ENCODE measurements at regions not wholly inside any gene's neighbourhood (a gene's known extent, or its start where the extent isn't known, plus 50 kb on each side); places are given as distances from the start of the nearest gene placed in this dataset.
A peak's percentile ranks its signal among the peaks of the same experiment; 100 is the strongest.

DNA sequence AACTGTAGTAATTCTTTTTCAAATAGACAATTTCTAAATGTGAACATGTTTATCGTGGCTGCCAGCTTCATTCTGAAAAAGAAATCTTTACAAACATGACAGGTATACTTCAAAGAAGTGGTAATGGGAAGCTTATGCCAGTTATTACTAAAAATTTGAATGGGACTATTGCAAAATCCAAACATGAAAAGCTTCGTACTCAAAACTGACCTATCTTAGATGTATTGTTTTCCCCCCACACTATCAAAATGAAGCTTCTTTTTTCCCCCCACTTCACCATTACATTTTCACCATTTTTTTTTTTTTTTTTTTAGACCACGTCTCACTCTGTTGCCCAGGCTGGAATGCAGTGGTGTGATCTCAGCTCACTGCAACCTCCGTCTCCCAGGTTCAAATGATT, 50.4 kb upstream of the SERTAD2 start:
- DNase-seq = no peak

DNA sequence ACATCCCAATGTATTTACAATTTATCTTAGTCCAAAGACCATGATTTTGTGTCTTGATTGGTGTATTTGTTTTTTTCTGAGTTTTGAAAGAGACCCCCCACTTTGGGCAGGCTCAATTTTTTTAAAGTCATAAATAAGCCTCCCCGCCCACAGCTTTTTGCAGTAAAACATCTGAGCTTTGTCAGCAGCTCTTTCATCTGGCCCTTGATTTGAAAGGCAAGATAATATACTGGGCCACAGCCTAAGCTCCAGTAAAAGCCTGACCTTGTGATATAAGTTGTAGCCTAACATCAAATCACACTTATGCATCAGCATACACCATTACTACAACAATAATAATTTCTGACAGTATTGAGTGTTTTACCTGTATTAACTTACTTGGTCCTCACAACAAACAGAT, 51.3 kb upstream of the SERTAD2 start:
- DNase-seq = no peak

DNA sequence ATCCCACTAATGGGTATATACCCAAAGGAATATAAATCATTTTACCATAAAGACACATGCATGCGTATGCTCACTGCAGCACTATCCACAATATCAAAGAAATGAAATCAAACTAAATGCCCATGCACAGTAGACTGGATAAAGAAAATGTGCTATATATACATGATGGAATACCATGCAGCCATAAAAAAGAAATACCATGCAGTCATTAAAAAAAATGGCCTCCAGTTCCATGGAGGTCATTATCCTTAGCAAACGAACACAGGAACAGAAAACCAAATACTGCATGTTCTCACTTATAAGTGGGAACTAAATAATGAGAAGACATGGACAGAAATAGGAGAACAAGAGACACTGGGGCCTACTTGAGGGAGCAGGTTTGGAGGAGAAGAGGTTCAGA, 53.6 kb upstream of the SERTAD2 start:
- DNase-seq = no peak

DNA sequence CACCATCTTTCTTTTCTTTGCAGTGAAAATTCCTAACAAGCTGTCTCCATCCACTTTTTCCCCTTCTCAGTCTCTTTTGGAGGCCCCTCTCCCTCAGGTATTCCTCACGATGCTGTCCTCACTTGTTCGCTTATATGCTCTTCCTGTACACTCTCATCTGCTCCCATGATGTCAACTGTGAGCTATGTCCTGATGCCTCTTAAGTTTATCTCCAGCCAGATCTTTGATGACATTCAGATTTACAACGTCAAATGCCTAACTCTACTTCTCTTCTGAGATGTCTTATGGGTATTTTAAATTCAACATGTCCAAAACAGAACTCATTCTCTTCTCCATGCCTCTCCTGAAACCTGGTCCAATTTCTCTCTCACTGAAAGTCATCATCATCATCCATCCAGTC, 55.1 kb upstream of the SERTAD2 start:
- no peak for DNase-seq

DNA sequence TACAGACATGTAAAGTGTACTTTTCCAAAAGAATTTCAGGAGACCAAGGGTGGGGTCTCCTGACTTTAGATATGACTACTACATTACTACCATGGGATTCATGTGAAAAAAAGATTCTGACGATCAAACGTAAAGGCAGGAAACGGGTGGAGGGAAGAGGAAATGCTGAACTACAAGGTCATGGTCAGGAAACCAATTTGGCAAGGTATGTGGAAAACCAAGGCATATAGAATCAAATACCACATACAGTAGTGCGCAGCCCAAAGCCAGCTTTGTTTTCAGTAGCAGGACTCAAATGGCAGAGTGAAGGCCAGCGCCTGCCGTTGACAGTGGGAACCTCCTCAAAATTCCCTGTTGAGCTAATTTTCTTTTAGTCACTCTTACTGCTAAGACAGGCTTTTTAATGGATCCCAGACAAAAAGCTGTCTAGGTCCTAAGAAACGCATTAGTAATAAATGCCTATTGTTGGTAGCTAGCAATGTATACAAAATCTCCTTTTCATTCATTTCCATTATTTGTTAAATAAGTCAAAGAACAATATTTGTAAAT, 57.6 kb upstream of the SERTAD2 start:
- no peak for DNase-seq

DNA sequence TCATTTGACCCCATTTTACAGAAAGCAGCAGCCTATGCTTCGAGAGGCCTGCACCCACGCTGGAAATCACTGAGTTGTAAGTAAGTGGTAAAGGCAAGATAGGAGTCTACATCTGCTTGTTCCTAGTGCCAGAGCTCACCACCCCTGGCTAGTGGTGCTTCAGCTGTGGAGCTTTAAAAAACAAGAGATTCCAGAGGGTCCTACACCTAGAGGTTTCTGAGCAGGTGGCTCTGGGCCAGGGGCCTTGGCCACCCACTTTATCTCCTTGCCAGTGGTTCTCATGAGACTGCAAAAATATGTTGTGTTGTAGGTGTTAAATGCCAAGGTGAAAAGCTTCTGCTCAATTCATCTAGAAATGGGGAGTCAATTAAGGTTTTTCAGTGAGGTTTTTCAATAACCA, 60.0 kb upstream of the SERTAD2 start:
- no peak for DNase-seq

DNA sequence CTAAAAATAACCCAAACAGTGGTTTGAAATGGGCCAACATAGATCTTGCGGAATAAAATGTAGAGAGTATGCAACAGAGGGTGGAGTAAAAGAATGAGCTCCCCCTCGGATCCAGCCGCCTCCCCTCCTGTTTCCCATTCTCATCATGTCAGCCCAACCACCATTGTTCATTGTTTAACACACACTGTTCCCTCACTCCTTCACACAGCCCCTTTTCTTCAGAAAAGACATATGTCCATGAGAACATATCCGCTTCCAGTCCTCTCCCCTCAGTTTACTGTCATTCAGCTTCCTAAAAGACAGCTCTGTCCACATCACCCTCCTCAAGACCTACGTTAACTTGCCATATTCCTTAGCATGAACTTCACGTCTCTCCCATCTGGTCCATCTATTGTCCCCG, 62.9 kb upstream of the SERTAD2 start:
- peak in 1 of 2 donors; percentile 14 for DNase-seq

DNA sequence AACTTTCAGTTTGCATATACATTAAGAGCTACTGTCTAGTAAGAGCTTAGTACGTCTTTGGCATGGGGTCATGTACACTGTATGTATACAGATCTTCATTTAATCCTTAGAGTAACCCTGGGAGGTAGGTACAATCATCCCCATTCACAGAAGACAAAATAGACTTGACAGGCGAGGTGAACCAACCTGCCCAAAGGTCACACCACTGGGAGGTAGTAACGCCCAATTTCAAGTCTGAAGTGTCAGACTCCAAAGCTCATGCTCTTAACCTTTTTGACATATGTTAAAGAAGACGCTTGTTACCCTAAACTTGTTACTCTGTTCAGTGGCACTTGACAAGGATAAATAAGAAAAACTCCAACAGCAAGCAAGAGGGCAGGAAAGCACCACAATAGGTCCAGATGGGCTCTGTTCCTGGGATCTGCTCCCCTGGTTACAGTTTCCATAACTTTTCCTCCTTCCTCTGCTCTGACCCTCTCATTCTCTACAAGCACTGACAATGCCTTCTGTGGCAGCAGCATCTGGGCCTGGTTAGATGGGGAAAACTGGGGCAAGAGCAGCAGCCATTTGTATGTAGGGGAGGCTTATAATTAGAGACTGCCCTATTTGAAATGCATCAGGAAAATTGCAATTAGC, 64.7 kb upstream of the SERTAD2 start:
- DNase-seq = no peak

DNA sequence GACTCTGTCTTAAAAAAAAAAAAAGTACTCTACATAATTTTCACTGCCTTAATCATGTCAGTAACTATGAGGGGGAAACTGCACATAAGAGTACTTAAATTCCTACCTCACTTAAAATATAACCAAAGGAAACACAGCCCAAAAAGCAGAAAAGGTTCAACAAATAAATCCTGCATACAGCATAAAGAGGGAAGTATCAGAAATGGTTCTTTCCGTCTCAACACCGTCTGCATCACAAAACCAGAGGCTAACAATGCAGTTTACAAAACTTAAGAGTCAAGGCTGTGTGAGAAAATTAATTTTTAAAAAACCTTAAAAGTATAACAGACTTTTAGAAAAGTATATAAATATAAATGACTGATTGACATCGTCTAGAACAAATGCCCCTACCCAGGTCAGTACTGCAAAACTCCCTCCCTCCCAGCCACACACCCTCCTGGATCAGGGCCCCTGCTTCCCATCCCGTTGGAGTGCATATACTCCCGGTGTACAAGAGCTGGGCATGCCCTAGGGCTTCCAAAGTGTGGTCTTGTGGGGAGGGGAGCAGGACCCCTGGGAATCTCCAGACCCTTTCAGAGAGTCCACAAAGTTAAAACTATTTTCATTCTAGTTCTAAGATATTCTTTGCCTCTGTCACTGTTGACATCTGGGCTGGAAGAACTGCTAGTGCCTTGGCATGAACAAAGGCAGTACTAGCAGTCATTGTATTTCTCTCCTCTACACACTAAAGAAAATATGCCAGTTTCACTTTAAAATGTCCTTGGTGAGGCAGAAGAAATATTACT, 67.0 kb upstream of the SERTAD2 start:
- peak in 1 of 2 donors; percentile 6 for DNase-seq

DNA sequence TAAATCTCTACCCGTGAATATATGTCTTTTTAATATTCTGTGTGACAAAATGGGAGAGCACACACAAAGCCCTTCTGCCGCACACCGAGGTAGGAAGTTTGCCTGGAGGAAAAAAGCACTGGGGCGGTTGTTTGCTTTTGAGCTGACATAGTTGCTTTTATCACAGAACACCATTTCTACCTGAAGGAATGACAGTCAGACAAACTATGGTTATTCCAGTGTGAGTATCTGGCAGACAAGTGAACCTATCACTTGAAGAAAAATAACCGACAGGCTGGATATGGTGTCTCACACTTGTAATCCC, 67.6 kb upstream of the SERTAD2 start:
- DNase-seq = no peak

DNA sequence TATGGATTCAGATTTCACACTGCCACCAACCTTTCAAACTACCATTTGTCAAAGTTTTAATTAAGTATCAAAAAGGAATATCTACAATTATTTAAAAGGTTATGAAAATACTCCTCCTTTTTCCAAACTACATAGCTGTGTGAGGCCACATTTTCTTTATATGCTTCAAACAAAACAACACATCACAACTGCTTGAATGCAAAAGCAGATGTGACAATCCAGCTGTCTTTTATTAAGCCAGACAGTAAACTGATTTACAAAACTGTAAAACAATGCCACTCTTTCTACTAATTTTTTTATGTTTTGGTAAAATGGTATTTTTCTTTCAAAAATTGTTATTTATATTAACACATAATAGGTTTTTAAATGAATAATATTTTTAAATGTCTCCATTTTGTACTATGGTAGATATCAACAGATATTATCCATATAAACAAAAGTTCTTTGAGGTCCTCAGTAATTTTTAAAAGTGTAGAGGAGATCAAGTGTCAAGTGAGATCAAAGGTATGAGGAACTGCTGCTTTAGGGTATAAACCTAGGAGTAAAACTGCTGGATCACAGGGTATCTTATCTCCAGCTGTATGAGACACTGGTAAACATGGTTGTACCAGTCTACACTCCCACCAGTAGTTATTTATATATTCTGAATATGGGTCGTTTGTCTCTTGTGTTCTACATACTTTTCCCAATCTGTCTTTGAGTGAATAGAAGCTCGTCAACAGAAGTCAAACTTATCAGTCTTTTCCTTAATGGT, 68.8 kb upstream of the SERTAD2 start:
- DNase-seq = no peak

DNA sequence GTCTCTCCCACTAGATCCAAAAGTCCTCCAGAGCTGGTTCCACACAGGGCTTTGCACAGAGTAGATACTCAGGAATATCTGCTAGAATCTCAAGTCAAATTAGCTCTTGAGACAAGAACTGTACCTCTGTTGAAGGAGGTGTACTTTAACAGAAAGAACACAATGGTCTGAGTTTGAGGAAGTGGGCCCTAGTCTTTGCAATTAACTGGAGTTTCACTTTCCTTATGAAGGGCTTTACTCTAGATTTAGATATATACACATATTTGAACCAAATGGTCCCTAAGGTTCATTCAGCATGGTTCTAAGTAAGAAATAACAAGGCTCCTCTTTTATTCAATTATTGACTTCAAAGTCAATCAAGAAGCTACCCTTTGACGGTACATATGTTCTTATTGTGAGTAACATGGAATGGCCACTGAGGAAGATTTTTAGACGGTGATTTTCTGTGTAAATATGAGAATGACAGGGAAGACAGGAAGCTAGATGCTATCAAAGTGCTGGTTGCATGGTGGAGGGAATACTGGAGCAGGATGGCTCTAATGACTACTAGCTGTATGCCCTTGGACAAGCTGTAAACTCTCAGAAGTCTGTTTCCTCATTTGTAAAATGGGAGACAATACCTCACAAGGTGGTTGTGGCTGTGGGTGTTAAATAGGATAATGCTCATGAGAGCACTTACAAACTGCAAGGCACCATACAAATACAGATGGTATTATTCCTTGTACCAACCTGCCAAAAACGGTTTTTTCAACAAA, 73.5 kb upstream of the SERTAD2 start:
- DNase-seq = peak; percentile 45 to 73

DNA sequence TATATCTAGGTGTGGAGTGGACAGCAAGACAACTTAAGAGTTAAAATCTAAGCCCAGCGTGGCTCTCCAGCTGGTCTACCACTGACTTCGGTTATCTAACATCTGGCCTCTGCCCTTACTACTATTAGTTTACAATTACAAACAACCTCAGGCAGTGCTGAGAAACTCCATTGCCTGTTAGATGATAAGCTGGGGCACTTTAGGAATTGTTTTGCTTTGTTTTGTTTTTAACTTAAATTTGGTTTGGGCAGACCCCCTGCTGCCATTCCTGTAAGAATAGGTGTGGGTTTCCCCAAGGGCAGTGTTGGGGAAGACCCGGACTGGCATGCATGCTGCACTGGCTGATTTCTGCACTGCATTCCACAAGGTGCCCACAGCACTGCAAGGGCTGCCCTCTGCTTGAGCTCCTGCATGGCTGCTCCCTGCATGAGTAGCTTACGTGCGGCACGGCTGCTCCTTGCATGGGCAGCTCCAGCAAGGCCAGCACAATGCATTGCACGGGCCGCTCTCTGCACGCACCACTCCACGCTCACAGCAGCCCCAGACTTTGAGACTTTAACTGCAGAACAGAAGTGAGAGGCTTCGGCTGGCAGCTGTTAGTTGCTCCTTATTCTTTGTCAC, 74.2 kb upstream of the SERTAD2 start:
- no peak for DNase-seq

DNA sequence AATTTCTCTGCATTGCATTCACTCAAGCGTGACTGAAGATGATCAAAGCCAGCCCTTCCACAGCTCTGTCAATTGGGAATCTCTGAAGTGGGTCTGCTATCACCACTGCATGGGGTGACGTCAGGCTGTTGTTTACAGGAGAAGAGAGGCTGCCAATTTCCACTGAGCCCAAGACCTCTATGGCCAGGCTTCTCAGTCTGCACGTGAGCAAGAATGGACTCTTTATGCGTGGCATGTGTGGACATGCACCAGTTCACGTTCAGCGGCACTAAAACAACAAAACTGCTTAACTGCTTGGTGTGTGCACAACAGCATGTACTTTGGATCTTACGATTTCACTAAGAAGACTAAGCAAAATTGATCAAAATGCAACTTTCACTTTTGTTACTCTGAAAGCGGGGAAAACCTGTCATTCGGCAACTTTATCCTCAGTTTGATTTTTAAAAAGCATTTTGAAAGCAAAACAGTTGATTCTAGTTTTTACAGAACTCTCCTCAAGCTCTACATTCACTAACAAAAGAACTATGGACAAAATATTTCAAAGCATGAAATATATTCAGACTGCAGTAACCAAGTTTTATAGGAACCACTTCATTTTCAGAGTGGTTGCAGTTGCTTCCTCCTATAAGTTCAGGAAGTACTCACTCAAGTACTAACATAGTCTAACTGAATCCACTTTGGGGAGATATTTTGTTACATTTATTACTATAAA, 77.0 kb upstream of the SERTAD2 start:
- peak; percentile 34 to 49 for DNase-seq

DNA sequence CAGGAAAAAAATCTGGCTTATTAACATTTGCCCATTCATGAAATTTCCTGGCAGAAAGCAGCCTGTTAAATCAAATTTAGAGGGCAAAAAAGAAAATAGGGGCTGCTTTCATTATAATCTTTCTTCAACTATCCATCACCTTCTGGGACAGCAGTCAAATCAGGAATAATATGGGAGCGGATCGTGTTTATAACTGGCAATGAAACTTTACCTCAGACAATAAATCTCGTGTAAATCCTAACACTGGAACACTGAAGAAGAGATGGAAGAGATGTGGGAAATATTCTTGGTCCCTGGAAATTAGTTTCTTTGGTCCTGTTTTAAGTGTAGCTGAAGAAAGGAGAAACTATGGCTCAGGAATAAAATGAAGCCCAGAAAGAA, 77.5 kb upstream of the SERTAD2 start:
- DNase-seq = no peak

DNA sequence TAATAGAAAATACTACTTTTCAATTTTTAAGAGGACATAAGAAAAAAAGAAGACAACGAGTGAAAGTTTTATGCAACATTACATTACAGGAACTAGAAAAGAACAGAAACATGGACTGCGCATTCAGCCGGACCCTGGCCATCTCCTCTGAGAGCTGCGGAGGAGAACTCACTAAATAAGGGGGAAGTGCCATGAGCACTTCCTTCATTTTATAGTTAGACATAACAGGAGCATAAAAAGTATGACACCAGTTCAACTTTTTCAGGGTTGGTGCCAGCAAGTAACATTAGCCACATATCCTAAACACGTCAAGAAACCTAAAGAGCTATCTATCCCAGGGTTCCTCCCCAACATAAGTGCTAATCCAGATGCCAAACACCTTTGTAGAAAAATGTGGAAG, 78.0 kb upstream of the SERTAD2 start:
- DNase-seq = peak; percentile 82

DNA sequence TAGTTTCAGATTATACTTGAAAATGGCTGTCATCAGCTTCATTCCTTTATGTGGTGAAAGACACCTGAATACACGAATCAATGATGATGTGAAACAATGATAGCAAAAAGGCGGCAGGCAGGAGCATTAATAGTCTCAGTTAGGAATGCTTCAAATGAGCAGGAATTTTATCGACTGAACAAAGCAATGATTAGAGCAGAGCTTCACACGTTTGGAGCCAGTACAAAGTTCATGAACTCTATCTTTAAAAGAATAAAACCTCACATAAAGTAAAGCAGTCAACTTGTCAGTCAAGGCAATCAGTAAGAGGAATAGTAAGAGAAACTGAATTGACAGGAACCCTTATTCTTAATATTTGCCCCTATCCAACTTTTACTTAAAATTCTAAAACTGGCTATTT, 78.4 kb upstream of the SERTAD2 start:
- DNase-seq = no peak

DNA sequence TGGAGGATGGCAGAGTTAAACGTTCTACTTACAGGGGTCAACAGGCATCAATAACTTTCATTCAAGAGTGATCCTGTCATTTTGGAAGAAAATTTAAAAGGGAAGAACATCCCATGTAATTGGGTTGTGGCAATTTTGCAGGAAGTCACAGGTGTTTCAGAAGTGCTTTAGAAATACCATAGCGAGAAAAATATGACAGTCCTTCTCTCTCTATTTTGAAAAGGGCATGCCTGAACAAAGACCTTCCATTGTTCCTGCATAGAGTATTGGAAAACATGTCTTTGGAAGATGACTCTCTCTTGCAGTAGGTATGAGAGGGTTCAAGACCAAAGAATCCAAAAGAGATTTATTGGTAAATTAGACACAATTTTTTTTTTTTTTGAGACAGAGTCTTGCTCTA, 81.8 kb upstream of the SERTAD2 start:
- DNase-seq = no peak

DNA sequence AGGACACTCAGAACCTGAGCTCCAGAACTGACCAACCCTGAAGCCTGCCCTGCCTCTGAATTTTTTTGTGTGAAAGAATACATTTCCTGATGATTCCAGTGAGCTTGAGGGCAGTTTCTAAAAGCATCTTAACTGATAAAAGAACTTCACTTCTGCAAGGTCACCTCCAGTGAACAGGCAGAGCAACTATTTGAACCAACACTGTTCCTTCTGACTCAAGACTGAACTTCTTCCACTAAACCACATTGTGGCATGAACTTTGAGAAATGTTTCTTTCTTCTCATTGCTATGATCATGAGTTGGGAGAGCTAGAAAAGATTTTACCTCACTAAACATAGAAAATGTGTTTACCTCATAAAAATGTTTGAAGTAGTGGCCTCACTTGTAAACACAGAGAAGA, 83.8 kb upstream of the SERTAD2 start:
- no peak for DNase-seq

DNA sequence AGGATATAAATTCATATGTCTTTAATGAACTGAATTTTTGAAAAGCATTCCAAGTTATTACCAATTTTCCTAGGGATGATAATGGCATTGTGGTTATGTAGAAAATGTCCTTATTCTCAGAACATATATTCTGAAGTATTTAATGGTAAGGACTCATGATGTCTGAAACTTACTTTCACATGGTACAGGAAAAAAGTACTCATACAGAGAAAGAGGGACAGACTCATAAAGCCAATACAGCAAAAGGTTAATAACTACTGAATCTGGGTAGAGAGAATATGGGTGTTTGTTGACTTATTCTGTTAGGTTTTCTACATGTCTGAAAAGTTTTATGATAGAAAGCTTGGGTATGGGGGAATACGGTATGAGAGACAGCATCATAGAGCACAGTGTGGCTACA, 84.3 kb upstream of the SERTAD2 start:
- no peak for DNase-seq

DNA sequence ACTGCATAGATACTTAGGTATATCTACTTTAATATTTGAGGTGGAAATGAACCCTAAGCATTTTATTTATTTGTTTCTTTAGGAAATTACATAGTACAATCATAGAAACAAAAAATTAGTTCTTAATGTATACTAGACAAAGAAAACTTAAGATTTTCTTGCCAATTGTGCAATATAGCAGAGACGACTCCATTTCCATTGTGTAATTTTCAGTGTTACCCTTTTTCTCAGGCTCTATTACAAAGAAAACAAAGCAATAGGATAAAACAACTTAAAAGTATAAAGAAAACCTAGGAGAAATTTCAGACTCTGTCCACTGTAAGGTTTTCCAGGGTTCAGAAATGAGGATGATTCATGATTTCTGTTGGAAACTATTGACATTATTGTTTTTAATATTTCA, 89.0 kb upstream of the SERTAD2 start:
- peak in 1 of 2 donors; percentile 41 for DNase-seq
